Suprapubic skin (tissue), 3 donors: ENCODE measurements at regions not wholly inside any gene's neighbourhood (a gene's known extent, or its start where the extent isn't known, plus 50 kb on each side); places are given as distances from the start of the nearest gene placed in this dataset.

Source experiments
- CTCF ChIP-seq, 2 donors: fragments of 200-600 bp in 1 of 2; fragments of 450-650 bp in 1 of 2; sonication (generic) in 1 of 2; IDR thresholded peaks; one replicate each; pipeline ENCODE4 v1.5.1; 2016 to 2019; ENCODE audit warnings: antibody characterized with exemption in 2 of 2, mild to moderate bottlenecking in 1 of 2, moderate library complexity in 1 of 2
- POLR2A ChIP-seq, 2 donors: fragments of 450-650 bp; IDR thresholded peaks; one replicate each; pipeline ENCODE4 v1.6.1; 2017; ENCODE audit warnings: antibody characterized with exemption in 2 of 2, mild to moderate bottlenecking in 2 of 2, moderate library complexity in 2 of 2

- TF ChIP-seq CTCF (IDR thresholded peaks at IDR 0.05), result no peak
- no peak for TF ChIP-seq POLR2A (IDR thresholded peaks at IDR 0.05)
These were observed 107.5 kb upstream of the NCOR2 start for GRCh38 chr12:124674937-124675336.
